Gastroesophageal sphincter (tissue), 3 donors: ENCODE measurements at regions not wholly inside any gene's neighbourhood (a gene's known extent, or its start where the extent isn't known, plus 50 kb on each side); places are given as distances from the start of the nearest gene placed in this dataset.

Source experiments
- CTCF ChIP-seq, 4 experiments: fragments of 200-600 bp in 2 of 4; fragments of 450-650 bp in 2 of 4; sonication (generic) in 1 of 4; IDR thresholded peaks; one replicate each; pipeline ENCODE4 v1.5.1; 2017 to 2019; ENCODE audit warnings: antibody characterized with exemption in 4 of 4, mild to moderate bottlenecking in 2 of 4, moderate library complexity in 2 of 4
- POLR2A ChIP-seq, 2 donors: fragments of 450-650 bp; IDR thresholded peaks; one replicate each; pipeline ENCODE4 v1.6.1; 2017; ENCODE audit warnings: antibody characterized with exemption in 2 of 2, mild to moderate bottlenecking in 2 of 2, moderate library complexity in 1 of 2

GRCh38 chr18:42533009-42533575 is 578.1 kb downstream of the PIK3C3 start:
- TF ChIP-seq CTCF (IDR thresholded peaks at IDR 0.05): no peak
- no peak for TF ChIP-seq POLR2A (IDR thresholded peaks at IDR 0.05)
